ENCODE measurements at regions not wholly inside any gene's neighbourhood (a gene's known extent, or its start where the extent isn't known, plus 50 kb on each side); places are given as distances from the start of the nearest gene placed in this dataset.

- Mint-ChIP-seq H3K27me3 (ENCODE audit: unreplicated experiment) (no peaks in the 10 kb centered on the region), H3K9me3 (ENCODE audit: unreplicated experiment) (no peaks in the 10 kb centered on the region), H3K36me3 (ENCODE audit: low read depth, unreplicated experiment) (no peaks in the 10 kb centered on the region), H3K4me1 (ENCODE audit: unreplicated experiment) (no peaks in the 10 kb centered on the region), H3K27ac (ENCODE audit: unreplicated experiment) (no peak overlapping the region), H3K4me3 (ENCODE audit: unreplicated experiment) (no peak overlapping the region)
- no peak for DNase-seq (ENCODE audit: low spot score)
- TF ChIP-seq CTCF (IDR thresholded peaks at IDR 0.05; ENCODE audit: unreplicated experiment): peak; percentile 67
Observed at GRCh38 chr2:59276033-59276432, 1034.9 kb upstream of the FANCL start.

GRCh38 chr2:59266453-59266852 lies 1025.3 kb upstream of the FANCL start:
- H3K4me1 Mint-ChIP-seq (ENCODE audit: unreplicated experiment): no peaks in the 10 kb centered on the region
- H3K36me3 Mint-ChIP-seq (ENCODE audit: low read depth, unreplicated experiment): no peaks in the 10 kb centered on the region
- no peak for TF ChIP-seq CTCF (IDR thresholded peaks at IDR 0.05; ENCODE audit: unreplicated experiment)
- no peak overlapping the region for H3K27ac Mint-ChIP-seq (ENCODE audit: unreplicated experiment)
- no peak for DNase-seq (ENCODE audit: low spot score)
- peaks cover 2% of the 10 kb centered on the region for H3K27me3 Mint-ChIP-seq (ENCODE audit: unreplicated experiment)
- no peak overlapping the region for H3K4me3 Mint-ChIP-seq (ENCODE audit: unreplicated experiment)
- H3K9me3 Mint-ChIP-seq (ENCODE audit: unreplicated experiment): no peaks in the 10 kb centered on the region

- no peaks in the 10 kb centered on the region for H3K4me1 Mint-ChIP-seq (ENCODE audit: unreplicated experiment)
- no peak overlapping the region for H3K27ac Mint-ChIP-seq (ENCODE audit: unreplicated experiment)
- H3K4me3 Mint-ChIP-seq (ENCODE audit: unreplicated experiment): no peak overlapping the region
- no peaks in the 10 kb centered on the region for H3K36me3 Mint-ChIP-seq (ENCODE audit: low read depth, unreplicated experiment)
- no peak for DNase-seq (ENCODE audit: low spot score)
- H3K9me3 Mint-ChIP-seq (ENCODE audit: unreplicated experiment): no peaks in the 10 kb centered on the region
- peaks cover 2% of the 10 kb centered on the region for H3K27me3 Mint-ChIP-seq (ENCODE audit: unreplicated experiment)
- no peak for TF ChIP-seq CTCF (IDR thresholded peaks at IDR 0.05; ENCODE audit: unreplicated experiment)
Observed at GRCh38 chr2:59259913-59260312, 1018.8 kb upstream of the FANCL start.

GRCh38 chr2:59256290-59256689 lies 1015.2 kb upstream of the FANCL start:
- no peaks in the 10 kb centered on the region for H3K36me3 Mint-ChIP-seq (ENCODE audit: low read depth, unreplicated experiment)
- H3K27ac Mint-ChIP-seq (ENCODE audit: unreplicated experiment): no peak overlapping the region
- no peaks in the 10 kb centered on the region for H3K27me3 Mint-ChIP-seq (ENCODE audit: unreplicated experiment)
- H3K4me3 Mint-ChIP-seq (ENCODE audit: unreplicated experiment): no peak overlapping the region
- DNase-seq (ENCODE audit: low spot score): no peak
- no peak for TF ChIP-seq CTCF (IDR thresholded peaks at IDR 0.05; ENCODE audit: unreplicated experiment)
- no peaks in the 10 kb centered on the region for H3K4me1 Mint-ChIP-seq (ENCODE audit: unreplicated experiment)
- H3K9me3 Mint-ChIP-seq (ENCODE audit: unreplicated experiment): no peaks in the 10 kb centered on the region

GRCh38 chr2:59254279-59254678 lies 1013.2 kb upstream of the FANCL start:
- DNase-seq (ENCODE audit: low spot score): no peak
- TF ChIP-seq CTCF (IDR thresholded peaks at IDR 0.05; ENCODE audit: unreplicated experiment): no peak
- H3K27me3 Mint-ChIP-seq (ENCODE audit: unreplicated experiment): no peaks in the 10 kb centered on the region
- peaks cover 11% of the 10 kb centered on the region for H3K4me1 Mint-ChIP-seq (ENCODE audit: unreplicated experiment)
- H3K4me3 Mint-ChIP-seq (ENCODE audit: unreplicated experiment): no peak overlapping the region
- H3K27ac Mint-ChIP-seq (ENCODE audit: unreplicated experiment): no peak overlapping the region
- H3K9me3 Mint-ChIP-seq (ENCODE audit: unreplicated experiment): no peaks in the 10 kb centered on the region
- H3K36me3 Mint-ChIP-seq (ENCODE audit: low read depth, unreplicated experiment): no peaks in the 10 kb centered on the region
